Fibroblast of lung (primary cell): ENCODE measurements at regions not wholly inside any gene's neighbourhood (a gene's known extent, or its start where the extent isn't known, plus 50 kb on each side); places are given as distances from the start of the nearest gene placed in this dataset.

Experiments
- CTCF ChIP-seq, 2 donors: IDR thresholded peaks in 1 of 2; conservative IDR thresholded peaks in 1 of 2; 1 replicate in 1 of 2; 2 replicates in 1 of 2; pipeline ENCODE4 v1.5.1; 2011 to 2012; ENCODE audit warnings: low read length in 2 of 2, control low read depth in 1 of 2, inconsistent platforms in 1 of 2, low read depth in 1 of 2, mild to moderate bottlenecking in 1 of 2
- EZH2 ChIP-seq: IDR thresholded peaks from 2 replicates; pipeline ENCODE4 v1.5.1; 2012; ENCODE audit warnings: low read length, control low read depth, mild to moderate bottlenecking; ENCODE audit errors: missing control alignments

DNA sequence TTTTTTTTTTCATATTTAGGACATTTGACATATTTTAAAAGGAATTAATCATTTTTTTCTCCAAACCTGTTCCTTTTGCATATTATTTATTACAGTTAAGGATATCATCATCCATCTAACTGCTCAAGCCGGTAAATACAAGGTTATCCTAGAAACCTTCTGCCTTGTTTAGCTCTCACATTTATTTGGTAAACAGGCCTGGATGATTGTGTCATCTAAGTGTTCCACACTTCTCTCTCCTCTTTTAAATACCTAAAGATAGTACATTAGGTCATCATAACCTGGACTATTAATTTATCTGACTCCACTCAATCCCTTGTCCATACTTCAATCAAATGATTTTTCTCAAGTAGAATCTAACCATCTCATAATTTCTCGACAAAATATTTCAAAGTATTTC lies 511.7 kb upstream of the KLHL1 start:
- TF ChIP-seq CTCF (conservative IDR thresholded peaks at IDR 0.05 in 1 of 2, IDR thresholded peaks at IDR 0.05 in 1 of 2; ENCODE audit: low read depth in 1 of 2, low read length in 2 of 2) (no peak), EZH2 (no peak)
